GM12878 (cell line): ENCODE measurements at regions not wholly inside any gene's neighbourhood (a gene's known extent, or its start where the extent isn't known, plus 50 kb on each side); places are given as distances from the start of the nearest gene placed in this dataset.

Experiments used
- ATAC-seq: fragments of 200-7000 bp; cut with Tn5 transposase; 3 replicates; pipeline ENCODE4 v1.9.1; 2020; ENCODE audit warnings: mild to moderate bottlenecking, moderate library complexity
- BruUV-seq: library from RNA; stranded (reverse); fragments of 400-500 nt; replicated peaks from 2 replicates; lab custom pipeline; 2021; lab: Mats Ljungman, UMichigan
- CTCF ChIA-PET: fragments of 300-600 bp; sonication (Branson Sonifier 250); formaldehyde crosslinking; extraction: SDS; loops from one replicate; lab custom pipeline; 2021; ENCODE audit warnings: inconsistent platforms; lab: Yijun Ruan, JAX
- POLR2A ChIA-PET: fragments of 350-600 bp; formaldehyde crosslinking; extraction: SDS; loops from one replicate; lab custom pipeline; 2021; ENCODE audit warnings: inconsistent platforms; lab: Charles Lee
- RAD21 ChIA-PET: fragments of 300-600 bp; sonication (Branson Sonifier 250); formaldehyde crosslinking; loops from one replicate; lab custom pipeline; 2023; ENCODE audit warnings: antibody characterized with exemption; ENCODE audit not compliant: unreplicated experiment; lab: Charles Lee
- SMC1A ChIA-PET: fragments of 300-600 bp; sonication (Branson Sonifier 250); formaldehyde crosslinking; loops from one replicate; lab custom pipeline; 2023; ENCODE audit not compliant: unreplicated experiment, uncharacterized antibody; lab: Charles Lee
- DNase-seq: peaks from one replicate; pipeline ENCODE4 v3.0.0-alpha.2; 2011; ENCODE audit warnings: low read depth, low spot score
- FAIRE-seq: peaks from 3 replicates; lab custom pipeline; 2011; peaks lifted over from hg19 to GRCh38; lab: Jason Lieb, UNC
- H2AFZ ChIP-seq: 2 replicates; pipeline ENCODE4 v1.6.0; 2011; ENCODE audit warnings: low read depth, low read length, control low read depth; ENCODE audit not compliant: control insufficient read depth
- H3K27ac ChIP-seq: 2 replicates; pipeline ENCODE4 v1.5.1; 2011; ENCODE audit warnings: control low read depth; ENCODE audit not compliant: control insufficient read depth, insufficient read depth
- H3K27me3 ChIP-seq, 2 experiments: replicated peaks in 1 of 2; 2 replicates each; pipeline versions ENCODE4 v1.6.0 to v1.6.1; 2011; ENCODE audit warnings: low read length in 1 of 2; ENCODE audit not compliant: control insufficient read depth in 2 of 2, insufficient read depth in 2 of 2
- H3K36me3 ChIP-seq, 2 experiments: 2 replicates each; pipeline ENCODE4 v1.5.1; 2011; ENCODE audit warnings: low read length in 1 of 2; ENCODE audit not compliant: control insufficient read depth in 2 of 2, insufficient read depth in 2 of 2
- H3K4me1 ChIP-seq: 2 replicates; pipeline ENCODE4 v1.6.1; 2011; ENCODE audit warnings: mild to moderate bottlenecking, low read length, moderate library complexity, mixed read lengths; ENCODE audit not compliant: control insufficient read depth, insufficient read depth
- H3K4me2 ChIP-seq: 2 replicates; pipeline ENCODE4 v1.6.0; 2011; ENCODE audit warnings: control low read depth; ENCODE audit not compliant: control insufficient read depth, insufficient read depth
- H3K4me3 ChIP-seq: fragments of 200-600 bp; sonication (generic); 2 replicates; pipeline ENCODE4 v1.5.1; 2016
- H3K79me2 ChIP-seq: 2 replicates; pipeline ENCODE4 v1.6.0; 2011; ENCODE audit warnings: low read length; ENCODE audit not compliant: control insufficient read depth, insufficient read depth
- H3K9ac ChIP-seq: 2 replicates; pipeline ENCODE4 v1.8.0; 2011; ENCODE audit warnings: low read length, control low read depth, mixed read lengths; ENCODE audit not compliant: control insufficient read depth, insufficient read depth
- H3K9me3 ChIP-seq: replicated peaks from 3 replicates; pipeline ENCODE4 v1.5.1; 2011; ENCODE audit warnings: mild to moderate bottlenecking, low read length; ENCODE audit not compliant: control insufficient read depth, insufficient read depth
- H4K20me1 ChIP-seq: 2 replicates; pipeline ENCODE4 v1.6.0; 2011; ENCODE audit not compliant: control insufficient read depth, insufficient read depth
- CEBPB ChIP-seq, 2 experiments: fragments of 150-350 bp in 1 of 2; IDR thresholded peaks; 2 replicates each; pipeline ENCODE4 v1.6.1; 2012 to 2014; ENCODE audit warnings: low read depth in 2 of 2, low read length in 2 of 2, borderline replicate concordance in 1 of 2, inconsistent platforms in 1 of 2
- ESRRA ChIP-seq: IDR thresholded peaks from 2 replicates; pipeline ENCODE4 v1.6.1; 2012; ENCODE audit warnings: mild to moderate bottlenecking, low read length, improper control_type of control experiment
- SIX5 ChIP-seq: IDR thresholded peaks from 2 replicates; pipeline ENCODE4 v1.6.1; 2011; ENCODE audit warnings: mild to moderate bottlenecking, low read depth, low read length, moderate library complexity; ENCODE audit not compliant: severe bottlenecking
- ZBTB11 ChIP-seq: fragments of 450-650 bp; formaldehyde crosslinking; IDR thresholded peaks from 2 replicates; pipeline ENCODE4 v1.5.0; 2022; ENCODE audit warnings: mild to moderate bottlenecking, missing genetic modification characterization
- ZBTB33 ChIP-seq: fragments of 450-650 bp; IDR thresholded peaks from 2 replicates; pipeline ENCODE4 v1.6.1; 2017; ENCODE audit warnings: mild to moderate bottlenecking
- ZNF384 ChIP-seq: IDR thresholded peaks from 2 replicates; pipeline ENCODE4 v1.6.1; 2012; ENCODE audit warnings: low read depth, mild to moderate bottlenecking, low read length, improper control_type of control experiment, borderline replicate concordance
- WGBS: methylation state at CpG from one replicate; pipeline ENCODE4 v1.1.6; 2016; ENCODE audit warnings: low lambda C conversion rate; ENCODE audit not compliant: insufficient replicate concordance, insufficient coverage; ENCODE audit errors: missing lambda C conversion rate; 5-methylcytosine and 5-hydroxymethylcytosine counted together
- in situ Hi-C: fragments of 300-500 bp; cut with MboI; formaldehyde crosslinking; loops from 9 replicates; pipeline ENCODE4 v1.14.3; 2018; ENCODE audit warnings: mixed read lengths
- intact Hi-C: fragments of 100-400 bp; cut with micrococcal nuclease; formaldehyde crosslinking; loops from one replicate; pipeline ENCODE4 v1.14.2; 2022; ENCODE audit not compliant: unreplicated experiment
- TF ChIP-seq, protein P1 (sequence below): fragments of 150-350 bp; IDR thresholded peaks from 2 replicates; pipeline ENCODE4 v1.6.1; 2014; ENCODE audit warnings: mild to moderate bottlenecking, low read depth, low read length
- TF ChIP-seq, protein P2 (sequence below): fragments of 450-650 bp; IDR thresholded peaks from 2 replicates; pipeline ENCODE4 v1.6.1; 2016; ENCODE audit warnings: mild to moderate bottlenecking
- TF ChIP-seq, protein P3 (sequence below): fragments of 150-350 bp; IDR thresholded peaks from 2 replicates; pipeline ENCODE4 v1.6.1; 2016; ENCODE audit warnings: low read depth, low read length

GRCh38 chr11:26065944-26066343, 266.0 kb upstream of the ANO3 start (continued):
- TF ChIP-seq, protein P1, sequence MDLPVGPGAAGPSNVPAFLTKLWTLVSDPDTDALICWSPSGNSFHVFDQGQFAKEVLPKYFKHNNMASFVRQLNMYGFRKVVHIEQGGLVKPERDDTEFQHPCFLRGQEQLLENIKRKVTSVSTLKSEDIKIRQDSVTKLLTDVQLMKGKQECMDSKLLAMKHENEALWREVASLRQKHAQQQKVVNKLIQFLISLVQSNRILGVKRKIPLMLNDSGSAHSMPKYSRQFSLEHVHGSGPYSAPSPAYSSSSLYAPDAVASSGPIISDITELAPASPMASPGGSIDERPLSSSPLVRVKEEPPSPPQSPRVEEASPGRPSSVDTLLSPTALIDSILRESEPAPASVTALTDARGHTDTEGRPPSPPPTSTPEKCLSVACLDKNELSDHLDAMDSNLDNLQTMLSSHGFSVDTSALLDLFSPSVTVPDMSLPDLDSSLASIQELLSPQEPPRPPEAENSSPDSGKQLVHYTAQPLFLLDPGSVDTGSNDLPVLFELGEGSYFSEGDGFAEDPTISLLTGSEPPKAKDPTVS: no peak
- TF ChIP-seq ESRRA: no peak

GRCh38 chr11:26070714-26071380, 261.1 kb upstream of the ANO3 start:
- RAD21 ChIA-PET: no interaction called here
- no peaks in the 10 kb centered on the region for H3K79me2 ChIP-seq
- FAIRE-seq (no peak), ATAC-seq (no peak), DNase-seq (no peak)
- POLR2A ChIA-PET: no interaction called here
- no peaks in the 10 kb centered on the region for H3K36me3 ChIP-seq
- intact Hi-C loops: no loop called here
- CTCF ChIA-PET: interaction anchor here (1.8 kb wide), 1 partner anchor 8 kb away, joined by 7 read pairs; no protein-coding TSS in a partner anchor
- no peak overlapping the region for H3K27ac ChIP-seq
- no peak overlapping the region for H2AFZ ChIP-seq
- H3K4me1 ChIP-seq: no peaks in the 10 kb centered on the region
- in situ Hi-C loops: no loop called here
- H3K9me3 ChIP-seq: no peaks in the 10 kb centered on the region
- BruUV-seq: no TSS peak
- WGBS: 42% methylated on average over 8 of the region's 8 CpGs
- no peak overlapping the region for H3K9ac ChIP-seq
- no peaks in the 10 kb centered on the region for H3K27me3 ChIP-seq
- no peak for TF ChIP-seq CEBPB (IDR thresholded peaks at IDR 0.05; ENCODE audit: borderline replicate concordance in 1 of 2, low read depth in 2 of 2, low read length in 2 of 2)
- TF ChIP-seq ZBTB33: no peak
- TF ChIP-seq ZNF384: no peak
- TF ChIP-seq ZBTB11 (CRISPR knock-in tag): no peak
- TF ChIP-seq, protein P2, sequence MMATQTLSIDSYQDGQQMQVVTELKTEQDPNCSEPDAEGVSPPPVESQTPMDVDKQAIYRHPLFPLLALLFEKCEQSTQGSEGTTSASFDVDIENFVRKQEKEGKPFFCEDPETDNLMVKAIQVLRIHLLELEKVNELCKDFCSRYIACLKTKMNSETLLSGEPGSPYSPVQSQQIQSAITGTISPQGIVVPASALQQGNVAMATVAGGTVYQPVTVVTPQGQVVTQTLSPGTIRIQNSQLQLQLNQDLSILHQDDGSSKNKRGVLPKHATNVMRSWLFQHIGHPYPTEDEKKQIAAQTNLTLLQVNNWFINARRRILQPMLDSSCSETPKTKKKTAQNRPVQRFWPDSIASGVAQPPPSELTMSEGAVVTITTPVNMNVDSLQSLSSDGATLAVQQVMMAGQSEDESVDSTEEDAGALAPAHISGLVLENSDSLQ: no peak
- TF ChIP-seq, protein P3, sequence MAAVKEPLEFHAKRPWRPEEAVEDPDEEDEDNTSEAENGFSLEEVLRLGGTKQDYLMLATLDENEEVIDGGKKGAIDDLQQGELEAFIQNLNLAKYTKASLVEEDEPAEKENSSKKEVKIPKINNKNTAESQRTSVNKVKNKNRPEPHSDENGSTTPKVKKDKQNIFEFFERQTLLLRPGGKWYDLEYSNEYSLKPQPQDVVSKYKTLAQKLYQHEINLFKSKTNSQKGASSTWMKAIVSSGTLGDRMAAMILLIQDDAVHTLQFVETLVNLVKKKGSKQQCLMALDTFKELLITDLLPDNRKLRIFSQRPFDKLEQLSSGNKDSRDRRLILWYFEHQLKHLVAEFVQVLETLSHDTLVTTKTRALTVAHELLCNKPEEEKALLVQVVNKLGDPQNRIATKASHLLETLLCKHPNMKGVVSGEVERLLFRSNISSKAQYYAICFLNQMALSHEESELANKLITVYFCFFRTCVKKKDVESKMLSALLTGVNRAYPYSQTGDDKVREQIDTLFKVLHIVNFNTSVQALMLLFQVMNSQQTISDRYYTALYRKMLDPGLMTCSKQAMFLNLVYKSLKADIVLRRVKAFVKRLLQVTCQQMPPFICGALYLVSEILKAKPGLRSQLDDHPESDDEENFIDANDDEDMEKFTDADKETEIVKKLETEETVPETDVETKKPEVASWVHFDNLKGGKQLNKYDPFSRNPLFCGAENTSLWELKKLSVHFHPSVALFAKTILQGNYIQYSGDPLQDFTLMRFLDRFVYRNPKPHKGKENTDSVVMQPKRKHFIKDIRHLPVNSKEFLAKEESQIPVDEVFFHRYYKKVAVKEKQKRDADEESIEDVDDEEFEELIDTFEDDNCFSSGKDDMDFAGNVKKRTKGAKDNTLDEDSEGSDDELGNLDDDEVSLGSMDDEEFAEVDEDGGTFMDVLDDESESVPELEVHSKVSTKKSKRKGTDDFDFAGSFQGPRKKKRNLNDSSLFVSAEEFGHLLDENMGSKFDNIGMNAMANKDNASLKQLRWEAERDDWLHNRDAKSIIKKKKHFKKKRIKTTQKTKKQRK: no peak
- no peak for TF ChIP-seq SIX5
- TF ChIP-seq, all 136 proteins: peak for 0
- Histone ChIP-seq H3K4me3 (no peak overlapping the region), H3K4me2 (no peak overlapping the region), H4K20me1 (no peaks in the 10 kb centered on the region)
- SMC1A ChIA-PET: interaction anchor here (0.5 to 1.6 kb wide), 2 partner anchors 11 to 67 kb away, joined by 3 read pairs; no protein-coding TSS in a partner anchor
